Adrenal gland (tissue), 9 donors: ENCODE measurements at regions not wholly inside any gene's neighbourhood (a gene's known extent, or its start where the extent isn't known, plus 50 kb on each side); places are given as distances from the start of the nearest gene placed in this dataset.

ENCODE experiments used
- DNase-seq, 7 donors: peaks; one replicate each; pipeline ENCODE4 v3.0.0-alpha.2; 2019 to 2020
- H3K27ac ChIP-seq, 5 donors: fragments of 200-600 bp; sonication (generic) in 4 of 5; 1 replicate in 3 of 5; 2 replicates in 2 of 5; pipeline versions ENCODE4 v1.5.1 to v1.8.0; 2016 to 2020; ENCODE audit warnings: mild to moderate bottlenecking in 1 of 5
- H3K27me3 ChIP-seq: fragments of 200-600 bp; 2 replicates; pipeline ENCODE4 v1.8.0; 2021
- H3K36me3 ChIP-seq, 2 donors: fragments of 200-600 bp; replicated peaks in 1 of 2; 1 replicate in 1 of 2; 2 replicates in 1 of 2; pipeline versions ENCODE4 v1.5.1 to v1.8.0; 2018 to 2022
- H3K4me1 ChIP-seq, 2 donors: fragments of 200-600 bp; replicated peaks in 1 of 2; 1 replicate in 1 of 2; 2 replicates in 1 of 2; pipeline versions ENCODE4 v1.5.1 to v1.8.0; 2018 to 2021
- H3K4me3 ChIP-seq, 4 donors: fragments of 200-600 bp; sonication (generic) in 3 of 4; one replicate each; pipeline ENCODE4 v1.5.1; 2016 to 2018
- H3K9me3 ChIP-seq, 3 donors: fragments of 200-600 bp; sonication (generic) in 1 of 3; replicated peaks in 1 of 3; 1 replicate in 2 of 3; 2 replicates in 1 of 3; pipeline versions ENCODE4 v1.5.1 to v1.8.0; 2016 to 2021
- CTCF ChIP-seq, 6 experiments: fragments of 450-650 bp in 4 of 6; fragments of 200-600 bp in 2 of 6; sonication (generic) in 1 of 6; IDR thresholded peaks; 1 replicate in 5 of 6; 2 replicates in 1 of 6; pipeline versions ENCODE4 v1.5.1 to v1.8.0; 2016 to 2021; ENCODE audit warnings: antibody characterized with exemption in 6 of 6, mild to moderate bottlenecking in 2 of 6, moderate library complexity in 1 of 6
- POLR2A ChIP-seq, 2 donors: fragments of 450-650 bp; IDR thresholded peaks; one replicate each; pipeline ENCODE4 v1.6.1; 2017; ENCODE audit warnings: antibody characterized with exemption in 2 of 2, mild to moderate bottlenecking in 2 of 2, moderate library complexity in 1 of 2
- WGBS, 4 donors: extraction: QIAGEN DNeasy Blood & Tissue Kit in 2 of 4; methylation state at CpG; one replicate each; pipeline versions ENCODE4 v1.1.5 to v1.1.7; 2013 to 2017; 5-methylcytosine and 5-hydroxymethylcytosine counted together
- intact Hi-C, 2 donors: fragments of 100-400 bp; cut with DNase I; formaldehyde crosslinking; loops; one replicate each; pipeline versions ENCODE4 v1.14.1 to v1.15.0; 2022 to 2023
- donor health status: healthy with polysubstance abuse.
- donor health status: Bipolar disorder and iron deficiency.
- donor health status: DM: yes; HTN: yes; CAD: no.
- donor health status: DM: no; HTN: no; CAD: no.
- donor health status: DM: no; HTN: no; CAD: no.

- Histone ChIP-seq H3K27ac (no peak overlapping the region), H3K4me1 (no peaks in the 10 kb centered on the region), H3K9me3 (peaks cover 0 to 6% (median 0%) of the 10 kb centered on the region in 3 donors), H3K27me3 (no peaks in the 10 kb centered on the region), H3K36me3 (no peaks in the 10 kb centered on the region), H3K4me3 (no peak overlapping the region)
- no peak for TF ChIP-seq POLR2A (IDR thresholded peaks at IDR 0.05)
- TF ChIP-seq CTCF (IDR thresholded peaks at IDR 0.05), result no peak
- intact Hi-C loops, result no loop called here
- WGBS, 4 donors, result 60 to 87% (median 80%) methylated on average over 1 of the region's 1 CpG
- DNase-seq, result no peak
These were observed 54.5 kb upstream of the FAM78B start for GRCh38 chr1:166221316-166221715.

- no peaks in the 10 kb centered on the region for H3K9me3 ChIP-seq
- WGBS, 4 donors, result 43 to 70% (median 64%) methylated on average over 3 to 6 of the region's 6 CpGs
These were observed 67.1 kb upstream of the FAM78B start for GRCh38 chr1:166233750-166234366.

GRCh38 chr1:166235728-166236127 is 68.9 kb upstream of the FAM78B start:
- Histone ChIP-seq H3K36me3 (no peaks in the 10 kb centered on the region), H3K4me3 (no peak overlapping the region), H3K27ac (no peak overlapping the region), H3K27me3 (no peaks in the 10 kb centered on the region), H3K9me3 (no peaks in the 10 kb centered on the region), H3K4me1 (no peaks in the 10 kb centered on the region)
- DNase-seq, result no peak
- TF ChIP-seq CTCF (IDR thresholded peaks at IDR 0.05) (no peak), POLR2A (IDR thresholded peaks at IDR 0.05) (no peak)
- WGBS, 4 donors, result 59 to 75% (median 72%) methylated on average over 2 of the region's 2 CpGs
- intact Hi-C loops, result no loop called here

More at GRCh38 chr1:166233750-166234366, 67.1 kb upstream of the FAM78B start:
- no peak for TF ChIP-seq CTCF (IDR thresholded peaks at IDR 0.05)
- no peak for TF ChIP-seq POLR2A (IDR thresholded peaks at IDR 0.05)
- Histone ChIP-seq H3K27ac (no peak overlapping the region), H3K4me3 (no peak overlapping the region), H3K36me3 (no peaks in the 10 kb centered on the region), H3K27me3 (no peaks in the 10 kb centered on the region), H3K4me1 (no peaks in the 10 kb centered on the region)
- DNase-seq, result no peak
- intact Hi-C loops, result no loop called here

GRCh38 chr1:166237675-166238074 is 70.9 kb upstream of the FAM78B start:
- no peak overlapping the region for H3K4me3 ChIP-seq
- intact Hi-C loops, result no loop called here
- H3K27ac ChIP-seq, result no peak overlapping the region
- 59 to 70% (median 67%) methylated on average over 1 of the region's 1 CpG for WGBS, 4 donors
- no peaks in the 10 kb centered on the region for H3K4me1 ChIP-seq
- no peak for DNase-seq
- no peaks in the 10 kb centered on the region for H3K36me3 ChIP-seq
- TF ChIP-seq CTCF (IDR thresholded peaks at IDR 0.05), result no peak
- TF ChIP-seq POLR2A (IDR thresholded peaks at IDR 0.05), result no peak
- H3K9me3 ChIP-seq, result no peaks in the 10 kb centered on the region
- no peaks in the 10 kb centered on the region for H3K27me3 ChIP-seq
